ENCODE measurements at regions not wholly inside any gene's neighbourhood (a gene's known extent, or its start where the extent isn't known, plus 50 kb on each side); places are given as distances from the start of the nearest gene placed in this dataset.

GRCh38 chr2:64850642-64851041 is 138.6 kb upstream of the SLC1A4 start:
- no peak for TF ChIP-seq CTCF (IDR thresholded peaks at IDR 0.05)
- no peak for TF ChIP-seq POLR2A (IDR thresholded peaks at IDR 0.05)

All from right lobe of liver (tissue), 4 donors.